SU-DHL-6 (cell line): ENCODE measurements at regions not wholly inside any gene's neighbourhood (a gene's known extent, or its start where the extent isn't known, plus 50 kb on each side); places are given as distances from the start of the nearest gene placed in this dataset.

ENCODE experiments used
- CTCF ChIP-seq: fragments of 200-600 bp; sonication (generic); IDR thresholded peaks from one replicate; pipeline ENCODE4 v1.5.1; 2017; ENCODE audit warnings: antibody characterized with exemption, mild to moderate bottlenecking, low read length, moderate library complexity; ENCODE audit not compliant: insufficient read depth, poor library complexity, severe bottlenecking
- EZH2phosphoT487 ChIP-seq: fragments of 200-600 bp; sonication (generic), shearing (Covaris generic); conservative IDR thresholded peaks from 2 replicates; pipeline ENCODE4 v1.6.1; 2018; ENCODE audit warnings: mild to moderate bottlenecking, antibody characterized with exemption, low read length, moderate library complexity, mixed read lengths

GRCh38 chr3:157637866-157638265 is 134.7 kb upstream of the VEPH1 start:
- TF ChIP-seq CTCF (no peak), EZH2phosphoT487 (no peak)
